ENCODE measurements at regions not wholly inside any gene's neighbourhood (a gene's known extent, or its start where the extent isn't known, plus 50 kb on each side); places are given as distances from the start of the nearest gene placed in this dataset.
A peak's percentile ranks its signal among the peaks of the same experiment; 100 is the strongest.

GRCh38 chr14:95011445-95012006, 145.8 kb downstream of the DICER1 start:
- WGBS, 10 experiments: 20 to 90% (median 37%) methylated on average over 1 to 16 of the region's 16 CpGs
- ATAC-seq (replicated peaks in 6 of 8): peak in 5 of 8 experiments; percentile 25 to 70 (median 63)
- H3K4me3 ChIP-seq: no peak overlapping the region
- in situ Hi-C loops (cut with MboI; ENCODE audit: low pct_unique_long_range_greater_than_20kb in 2 of 9, low sequenced_read_pairs in 9 of 9, unreplicated experiment in 9 of 9): no loop called here
- no peak overlapping the region for H3K27ac ChIP-seq
- peaks cover 0 to 15% of the 10 kb centered on the region in 2 donors for H3K4me1 ChIP-seq (replicated peaks in 1 of 2)

- WGBS, 10 experiments: 47 to 100% (median 72%) methylated on average over 1 to 15 of the region's 15 CpGs
- in situ Hi-C loops (cut with MboI; ENCODE audit: low pct_unique_long_range_greater_than_20kb in 2 of 9, low sequenced_read_pairs in 9 of 9, unreplicated experiment in 9 of 9): no loop called here
- Histone ChIP-seq H3K4me3 (no peak overlapping the region), H3K4me1 (replicated peaks in 1 of 2) (peaks cover 0 to 15% of the 10 kb centered on the region in 2 donors), H3K27ac (no peak overlapping the region)
- no peak for ATAC-seq (replicated peaks in 6 of 8)
These were observed 148.7 kb downstream of the DICER1 start for GRCh38 chr14:95008445-95009217.

GRCh38 chr14:95007921-95008320, 149.4 kb downstream of the DICER1 start:
- H3K27ac ChIP-seq: no peak overlapping the region
- ATAC-seq (replicated peaks in 6 of 8): no peak
- in situ Hi-C loops (cut with MboI; ENCODE audit: low pct_unique_long_range_greater_than_20kb in 2 of 9, low sequenced_read_pairs in 9 of 9, unreplicated experiment in 9 of 9): no loop called here
- 6 to 100% (median 82%) methylated on average over 1 to 7 of the region's 7 CpGs for WGBS, 10 experiments
- H3K4me3 ChIP-seq: no peak overlapping the region
- peaks cover 0 to 15% of the 10 kb centered on the region in 2 donors for H3K4me1 ChIP-seq (replicated peaks in 1 of 2)

- ATAC-seq (replicated peaks in 6 of 8): no peak
- in situ Hi-C loops (cut with MboI; ENCODE audit: low pct_unique_long_range_greater_than_20kb in 2 of 9, low sequenced_read_pairs in 9 of 9, unreplicated experiment in 9 of 9): no loop called here
- WGBS, 10 experiments: 17 to 94% (median 80%) methylated on average over 1 to 2 of the region's 4 CpGs; no CpG with 5 or more reads in 5 of the 10 experiments
These were observed 150.8 kb downstream of the DICER1 start for GRCh38 chr14:95006479-95006878.

GRCh38 chr14:95006051-95006450, 151.3 kb downstream of the DICER1 start:
- in situ Hi-C loops (cut with MboI; ENCODE audit: low pct_unique_long_range_greater_than_20kb in 2 of 9, low sequenced_read_pairs in 9 of 9, unreplicated experiment in 9 of 9): no loop called here
- Histone ChIP-seq H3K4me1 (replicated peaks in 1 of 2) (peaks cover 0 to 7% of the 10 kb centered on the region in 2 donors), H3K4me3 (no peak overlapping the region), H3K27ac (no peak overlapping the region)
- ATAC-seq (replicated peaks in 6 of 8): no peak
- WGBS, 10 experiments: 48 to 100% (median 93%) methylated on average over 1 to 3 of the region's 3 CpGs; no CpG with 5 or more reads in 5 of the 10 experiments

More at GRCh38 chr14:95006479-95006878, 150.8 kb downstream of the DICER1 start:
- no peak overlapping the region for H3K4me3 ChIP-seq
- H3K4me1 ChIP-seq (replicated peaks in 1 of 2): peaks cover 0 to 11% of the 10 kb centered on the region in 2 donors
- no peak overlapping the region for H3K27ac ChIP-seq

- H3K4me1 ChIP-seq (replicated peaks in 1 of 2): peaks cover 6 to 7% of the 10 kb centered on the region in 2 donors
- no peak overlapping the region for H3K4me3 ChIP-seq
- in situ Hi-C loops (cut with MboI; ENCODE audit: low pct_unique_long_range_greater_than_20kb in 2 of 9, low sequenced_read_pairs in 9 of 9, unreplicated experiment in 9 of 9): no loop called here
- WGBS, 10 experiments: 17 to 93% (median 83%) methylated on average over 2 to 8 of the region's 11 CpGs
- no peak overlapping the region for H3K27ac ChIP-seq
- peak in 1 of 8 experiments; percentile 16 for ATAC-seq (replicated peaks in 6 of 8)
These were observed 154.0 kb downstream of the DICER1 start for GRCh38 chr14:95003099-95003960.

- no peak overlapping the region for H3K4me3 ChIP-seq
- peak in 6 of 8 experiments; percentile 47 to 97 (median 66) for ATAC-seq (replicated peaks in 6 of 8)
- H3K27ac ChIP-seq: no peak overlapping the region
- 13 to 49% (median 20%) methylated on average over 1 to 8 of the region's 10 CpGs; no CpG with 5 or more reads in 3 of the 10 experiments for WGBS, 10 experiments
- in situ Hi-C loops (cut with MboI; ENCODE audit: low pct_unique_long_range_greater_than_20kb in 2 of 9, low sequenced_read_pairs in 9 of 9, unreplicated experiment in 9 of 9): no loop called here
- H3K4me1 ChIP-seq (replicated peaks in 1 of 2): peaks cover 3 to 6% of the 10 kb centered on the region in 2 donors
These were observed 158.6 kb downstream of the DICER1 start for GRCh38 chr14:94998685-94999084.

GRCh38 chr14:94998110-94998509, 159.2 kb downstream of the DICER1 start:
- H3K4me3 ChIP-seq: no peak overlapping the region
- peaks cover 3 to 6% of the 10 kb centered on the region in 2 donors for H3K4me1 ChIP-seq (replicated peaks in 1 of 2)
- in situ Hi-C loops (cut with MboI; ENCODE audit: low pct_unique_long_range_greater_than_20kb in 2 of 9, low sequenced_read_pairs in 9 of 9, unreplicated experiment in 9 of 9): no loop called here
- 3 to 94% (median 37%) methylated on average over 1 to 2 of the region's 2 CpGs; no CpG with 5 or more reads in 1 of the 10 experiments for WGBS, 10 experiments
- no peak overlapping the region for H3K27ac ChIP-seq
- no peak for ATAC-seq (replicated peaks in 6 of 8)

- no peak overlapping the region for H3K27ac ChIP-seq
- ATAC-seq (replicated peaks in 6 of 8): no peak
- H3K4me3 ChIP-seq: no peak overlapping the region
- WGBS, 10 experiments: 47 to 100% (median 58%) methylated on average over 2 to 8 of the region's 10 CpGs; no CpG with 5 or more reads in 4 of the 10 experiments
- in situ Hi-C loops (cut with MboI; ENCODE audit: low pct_unique_long_range_greater_than_20kb in 2 of 9, low sequenced_read_pairs in 9 of 9, unreplicated experiment in 9 of 9): no loop called here
- peaks cover 3 to 6% of the 10 kb centered on the region in 2 donors for H3K4me1 ChIP-seq (replicated peaks in 1 of 2)
These were observed 161.8 kb downstream of the DICER1 start for GRCh38 chr14:94995551-94995950.

- in situ Hi-C loops (cut with MboI; ENCODE audit: low pct_unique_long_range_greater_than_20kb in 2 of 9, low sequenced_read_pairs in 9 of 9, unreplicated experiment in 9 of 9): no loop called here
- ATAC-seq (replicated peaks in 6 of 8): no peak
- 0 to 86% (median 47%) methylated on average over 1 of the region's 1 CpG; no CpG with 5 or more reads in 6 of the 10 experiments for WGBS, 10 experiments
- Histone ChIP-seq H3K27ac (no peak overlapping the region), H3K4me3 (no peak overlapping the region), H3K4me1 (replicated peaks in 1 of 2) (peaks cover 3 to 6% of the 10 kb centered on the region in 2 donors)
These were observed 163.1 kb downstream of the DICER1 start for GRCh38 chr14:94994245-94994644.

- no peak for ATAC-seq (replicated peaks in 6 of 8)
- in situ Hi-C loops (cut with MboI; ENCODE audit: low pct_unique_long_range_greater_than_20kb in 2 of 9, low sequenced_read_pairs in 9 of 9, unreplicated experiment in 9 of 9): no loop called here
- Histone ChIP-seq H3K27ac (no peak overlapping the region), H3K4me1 (replicated peaks in 1 of 2) (no peaks in the 10 kb centered on the region), H3K4me3 (no peak overlapping the region)
These were observed 165.3 kb downstream of the DICER1 start for GRCh38 chr14:94992046-94992445.

- Histone ChIP-seq H3K4me1 (replicated peaks in 1 of 2) (no peaks in the 10 kb centered on the region), H3K4me3 (no peak overlapping the region), H3K27ac (no peak overlapping the region)
- WGBS, 10 experiments: 0 to 83% (median 28%) methylated on average over 1 to 3 of the region's 3 CpGs; no CpG with 5 or more reads in 1 of the 10 experiments
- ATAC-seq (replicated peaks in 6 of 8): no peak
- in situ Hi-C loops (cut with MboI; ENCODE audit: low pct_unique_long_range_greater_than_20kb in 2 of 9, low sequenced_read_pairs in 9 of 9, unreplicated experiment in 9 of 9): no loop called here
These were observed 167.4 kb downstream of the DICER1 start for GRCh38 chr14:94989946-94990345.

GRCh38 chr14:94989417-94989816, 167.9 kb downstream of the DICER1 start:
- no peak for ATAC-seq (replicated peaks in 6 of 8)
- Histone ChIP-seq H3K4me1 (replicated peaks in 1 of 2) (no peaks in the 10 kb centered on the region), H3K4me3 (no peak overlapping the region), H3K27ac (no peak overlapping the region)
- in situ Hi-C loops (cut with MboI; ENCODE audit: low pct_unique_long_range_greater_than_20kb in 2 of 9, low sequenced_read_pairs in 9 of 9, unreplicated experiment in 9 of 9): no loop called here
- WGBS, 10 experiments: 0 to 100% (median 69%) methylated on average over 1 to 2 of the region's 4 CpGs; no CpG with 5 or more reads in 2 of the 10 experiments
